HEK293T (cell line): ENCODE measurements at regions not wholly inside any gene's neighbourhood (a gene's known extent, or its start where the extent isn't known, plus 50 kb on each side); places are given as distances from the start of the nearest gene placed in this dataset.
"Not testable (repeated sequence)": the region's sequence is repeated elsewhere in the genome, so short reads cannot be mapped to it uniquely, and the experiment has no call there.

Experiments used
- CTCF ChIA-PET: fragments of 350-600 bp; formaldehyde crosslinking; extraction: SDS; loops from one replicate; lab custom pipeline; 2021; ENCODE audit warnings: antibody characterized with exemption, inconsistent platforms; lab: Yijun Ruan, JAX
- POLR2A ChIA-PET: fragments of 350-600 bp; formaldehyde crosslinking; extraction: SDS; loops from one replicate; lab custom pipeline; 2020; ENCODE audit warnings: antibody characterized with exemption, inconsistent platforms; lab: Yijun Ruan, JAX
- DNase-seq: peaks from one replicate; pipeline ENCODE4 v3.0.0; 2012; ENCODE audit warnings: mixed read lengths; ENCODE audit errors: extremely low spot score
- ARNT ChIP-seq: fragments of 450-650 bp; IDR thresholded peaks from 2 replicates; pipeline ENCODE4 v1.6.1; 2017; ENCODE audit warnings: mild to moderate bottlenecking
- BHLHE40 ChIP-seq: fragments of 450-650 bp; IDR thresholded peaks from 2 replicates; pipeline ENCODE4 v1.6.1; 2016; ENCODE audit warnings: mild to moderate bottlenecking, moderate library complexity, borderline replicate concordance
- CTBP1 ChIP-seq: fragments of 450-650 bp; IDR thresholded peaks from 2 replicates; pipeline ENCODE4 v1.6.1; 2016; ENCODE audit warnings: borderline replicate concordance
- ELF4 ChIP-seq: fragments of 450-650 bp; IDR thresholded peaks from 2 replicates; pipeline ENCODE4 v1.6.1; 2017; ENCODE audit warnings: antibody characterized with exemption
- FOXA1 ChIP-seq: fragments of 450-650 bp; IDR thresholded peaks from 2 replicates; pipeline ENCODE4 v1.6.1; 2016; ENCODE audit warnings: mild to moderate bottlenecking
- FOXK2 ChIP-seq: fragments of 450-650 bp; IDR thresholded peaks from 2 replicates; pipeline ENCODE4 v1.6.1; 2016; ENCODE audit warnings: mild to moderate bottlenecking
- FOXM1 ChIP-seq: fragments of 450-650 bp; IDR thresholded peaks from 2 replicates; pipeline ENCODE4 v1.6.1; 2017; ENCODE audit warnings: mild to moderate bottlenecking, borderline replicate concordance
- HDGF ChIP-seq: fragments of 450-650 bp; IDR thresholded peaks from 2 replicates; pipeline ENCODE4 v1.6.1; 2017; ENCODE audit warnings: antibody characterized with exemption, borderline replicate concordance
- L3MBTL2 ChIP-seq: fragments of 450-650 bp; conservative IDR thresholded peaks from 2 replicates; pipeline ENCODE4 v1.6.1; 2016; ENCODE audit warnings: mild to moderate bottlenecking
- LEF1 ChIP-seq: fragments of 450-650 bp; IDR thresholded peaks from 2 replicates; pipeline ENCODE4 v1.6.1; 2017; ENCODE audit warnings: mild to moderate bottlenecking, borderline replicate concordance
- NFRKB ChIP-seq: fragments of 450-650 bp; IDR thresholded peaks from 2 replicates; pipeline ENCODE4 v1.6.1; 2016; ENCODE audit warnings: mild to moderate bottlenecking, moderate library complexity
- PKNOX1 ChIP-seq: fragments of 450-650 bp; IDR thresholded peaks from 2 replicates; pipeline ENCODE4 v1.6.1; 2016
- SP1 ChIP-seq: fragments of 450-650 bp; IDR thresholded peaks from 2 replicates; pipeline ENCODE4 v1.6.1; 2017
- SUZ12 ChIP-seq: fragments of 450-650 bp; IDR thresholded peaks from 2 replicates; pipeline ENCODE4 v1.6.1; 2016; ENCODE audit warnings: mild to moderate bottlenecking
- TARDBP ChIP-seq: fragments of 450-650 bp; IDR thresholded peaks from 2 replicates; pipeline ENCODE4 v1.6.1; 2016
- ZNF384 ChIP-seq: fragments of 450-650 bp; IDR thresholded peaks from 2 replicates; pipeline ENCODE4 v1.6.1; 2016

- TF ChIP-seq BHLHE40: no peak
- no peak for TF ChIP-seq ARNT
- no peak for TF ChIP-seq PKNOX1
- TF ChIP-seq FOXM1: no peak
- TF ChIP-seq ELF4: no peak
- POLR2A ChIA-PET: no interaction called here
- DNase-seq: no peak
- CTCF ChIA-PET: interaction anchor here (0.6 kb wide), 1 partner anchor 54 kb away, joined by 7 read pairs; no protein-coding TSS in a partner anchor
Observed at GRCh38 chr10:124193309-124193696, 99.9 kb upstream of the CHST15 start.

GRCh38 chr10:124192664-124193308, 99.4 kb upstream of the CHST15 start:
- DNase-seq, POLR2A ChIA-PET: not testable (repeated sequence)
- CTCF ChIA-PET: interaction anchor here (0.6 kb wide), 1 partner anchor 54 kb away, joined by 7 read pairs; no protein-coding TSS in a partner anchor

GRCh38 chr10:124190476-124190875, 97.1 kb upstream of the CHST15 start:
- POLR2A ChIA-PET, CTCF ChIA-PET, DNase-seq: not testable (repeated sequence)

- TF ChIP-seq TARDBP: no peak
- TF ChIP-seq PKNOX1: no peak
- TF ChIP-seq LEF1: no peak
- no peak for TF ChIP-seq NFRKB
- TF ChIP-seq BHLHE40: no peak
- no peak for TF ChIP-seq SUZ12
- TF ChIP-seq ARNT: no peak
- no peak for TF ChIP-seq FOXK2
- TF ChIP-seq FOXM1: no peak
- TF ChIP-seq ELF4: no peak
- no peak for TF ChIP-seq CTBP1
- no peak for TF ChIP-seq HDGF
- TF ChIP-seq FOXA1: no peak
- TF ChIP-seq ZNF384: no peak
- CTCF ChIA-PET: no interaction called here
- DNase-seq: no peak
- POLR2A ChIA-PET: interaction anchor here (1.1 kb wide), 1 partner anchor 93 kb away, joined by 3 read pairs; the partner anchor contains the start of gene CHST15
Observed at GRCh38 chr10:124186956-124187355, 93.6 kb upstream of the CHST15 start.

- no peak for TF ChIP-seq BHLHE40
- no peak for TF ChIP-seq SUZ12
- no peak for TF ChIP-seq LEF1
- TF ChIP-seq FOXM1: no peak
- no peak for TF ChIP-seq L3MBTL2
- no peak for TF ChIP-seq ELF4
- TF ChIP-seq FOXA1: no peak
- no peak for TF ChIP-seq PKNOX1
- TF ChIP-seq CTBP1: no peak
- TF ChIP-seq ARNT: no peak
- no peak for TF ChIP-seq SP1
- no peak for TF ChIP-seq NFRKB
- TF ChIP-seq FOXK2: no peak
- no peak for TF ChIP-seq ZNF384
- TF ChIP-seq HDGF: no peak
- no peak for TF ChIP-seq TARDBP
- DNase-seq: no peak
- ChIA-PET POLR2A (no interaction called here), CTCF (interaction anchor here (0.7 to 0.9 kb wide), 2 partner anchors 33 to 1170 kb away, joined by 3 read pairs; no protein-coding TSS in a partner anchor)
Observed at GRCh38 chr10:124185084-124185483, 91.7 kb upstream of the CHST15 start.

- CTCF ChIA-PET: no interaction called here
- TF ChIP-seq HDGF (no peak), ZNF384 (no peak), TARDBP (no peak), ARNT (no peak), FOXA1 (no peak), BHLHE40 (no peak), NFRKB (no peak), FOXM1 (no peak), L3MBTL2 (no peak), PKNOX1 (no peak), CTBP1 (no peak)
- DNase-seq: no peak
- POLR2A ChIA-PET: no interaction called here
Observed at GRCh38 chr10:124184208-124184830, 90.9 kb upstream of the CHST15 start.
